NCI-H146 (cell line): ENCODE measurements at regions not wholly inside any gene's neighbourhood (a gene's known extent, or its start where the extent isn't known, plus 50 kb on each side); places are given as distances from the start of the nearest gene placed in this dataset.

Experiments
- DNase-seq: peaks from one replicate; lab custom pipeline; 2025; lab: John Stamatoyannopoulos, UW

- no peak for DNase-seq
Measured at GRCh38 chr1:201772178-201772577, 56.8 kb upstream of the IPO9 start.

DNA sequence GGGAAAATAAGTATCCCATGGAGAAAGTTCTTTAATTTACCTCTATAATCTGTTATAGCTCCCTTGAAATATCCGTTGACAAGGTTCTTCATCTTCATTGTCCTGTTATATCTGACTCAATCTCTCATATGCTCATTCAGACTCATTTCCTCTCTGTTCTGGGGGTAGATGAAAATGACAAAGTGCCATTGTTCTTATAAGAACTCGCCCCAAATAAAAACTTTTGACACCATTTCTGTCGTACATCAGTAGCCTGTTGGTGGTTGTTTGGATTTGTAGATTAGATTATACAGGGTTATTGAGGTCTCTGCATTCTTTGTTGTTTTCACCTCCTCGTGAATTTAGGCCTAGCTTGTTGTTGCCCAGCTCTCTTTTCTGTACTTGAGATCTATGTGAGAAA lies 55.2 kb upstream of the IPO9 start:
- no peak for DNase-seq

DNA sequence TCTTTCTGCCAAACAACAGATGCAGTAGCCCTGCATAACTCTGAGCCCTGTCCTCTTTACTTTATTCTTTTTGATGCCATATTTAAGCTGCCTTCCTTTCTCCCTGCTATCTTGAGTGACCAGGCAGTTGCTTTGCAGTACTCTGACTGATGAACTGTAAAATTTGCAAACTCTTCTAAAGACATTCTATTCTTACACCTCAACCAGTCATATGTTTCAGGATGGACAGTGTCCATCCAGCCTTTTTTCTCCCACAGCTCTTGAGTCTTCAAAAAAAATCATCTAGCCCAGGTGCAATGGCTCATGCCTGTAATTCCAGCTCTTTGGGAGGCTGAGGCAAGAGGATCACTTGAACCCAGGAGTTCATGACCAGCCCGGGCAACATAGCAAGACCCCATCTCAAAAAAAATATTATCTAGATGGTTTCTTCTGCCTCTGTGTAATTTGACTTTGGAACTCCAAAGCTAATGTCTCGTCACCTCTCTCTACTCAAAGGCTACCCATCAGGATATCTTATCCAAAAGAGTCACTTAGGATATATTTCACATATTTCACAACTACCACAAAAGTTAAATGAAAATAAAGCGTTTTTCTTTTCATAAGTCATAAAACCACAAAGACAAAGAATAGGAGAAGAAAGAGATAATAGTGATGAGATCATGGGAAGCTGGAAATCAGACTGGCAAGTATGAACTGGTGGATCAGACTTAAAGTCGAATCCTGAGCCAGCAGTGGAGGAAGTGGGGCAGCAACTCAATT lies 54.6 kb upstream of the IPO9 start:
- DNase-seq = no peak

DNA sequence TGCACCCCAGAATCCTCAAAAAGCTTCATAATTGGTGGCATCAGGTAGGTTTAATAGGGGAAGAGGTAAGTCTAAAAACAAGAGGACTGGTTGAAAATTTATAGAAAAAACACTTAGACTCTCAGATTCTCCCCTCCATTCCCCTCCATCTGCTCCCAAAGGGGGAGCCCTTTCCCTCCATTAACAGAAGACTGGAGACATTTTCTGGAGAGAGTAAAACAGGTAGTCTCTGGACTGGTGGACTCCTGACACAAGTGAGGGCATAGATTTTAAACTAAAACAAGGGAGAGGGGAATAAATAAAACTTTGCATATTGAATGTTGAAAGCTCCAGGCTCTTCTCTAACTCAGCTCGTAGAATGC lies 54.0 kb upstream of the IPO9 start:
- no peak for DNase-seq

- no peak for DNase-seq
Measured at GRCh38 chr1:201775380-201775779, 53.6 kb upstream of the IPO9 start.

DNA sequence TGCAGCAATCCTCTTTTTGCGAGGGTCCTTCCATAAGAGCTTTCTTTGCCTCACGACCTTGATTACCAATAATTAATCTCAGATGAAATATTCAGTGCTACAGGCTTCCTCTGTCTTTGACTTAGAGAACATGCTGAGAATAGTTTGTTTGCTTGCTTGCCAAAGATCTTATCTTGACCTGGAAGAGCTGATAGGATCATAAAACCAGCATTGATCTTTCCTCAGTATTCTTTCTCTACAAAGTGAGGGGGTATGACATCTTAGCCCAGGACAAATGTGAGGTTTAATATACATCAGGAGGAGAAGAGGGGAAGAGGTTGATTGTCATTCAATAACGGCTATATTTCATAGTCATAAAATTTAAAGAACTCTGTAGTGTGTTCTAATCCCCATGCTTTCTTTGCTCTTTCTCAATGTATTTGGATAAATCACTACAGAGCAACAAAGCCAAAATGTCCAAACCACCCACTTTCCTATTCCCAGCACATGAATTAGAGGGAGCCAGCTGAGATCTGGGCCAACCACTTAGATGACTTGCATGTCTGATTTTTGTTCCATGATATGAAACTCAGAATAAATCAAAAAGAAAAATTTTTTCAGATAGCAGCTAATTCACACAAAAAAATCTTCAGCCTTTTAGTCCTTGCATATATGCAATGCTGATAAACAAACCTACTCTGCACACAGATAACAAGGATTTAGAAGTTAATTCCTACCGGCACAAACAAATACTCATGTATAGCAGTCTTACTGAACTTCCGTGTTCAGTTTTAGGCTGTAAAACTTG lies 50.5 kb upstream of the IPO9 start:
- no peak for DNase-seq
